Panc1 (cell line): ENCODE measurements at regions not wholly inside any gene's neighbourhood (a gene's known extent, or its start where the extent isn't known, plus 50 kb on each side); places are given as distances from the start of the nearest gene placed in this dataset.

ENCODE experiments used
- CTCF ChIP-seq: fragments of 450-650 bp; IDR thresholded peaks from 2 replicates; pipeline ENCODE4 v1.5.1; 2017; ENCODE audit warnings: mild to moderate bottlenecking
- POLR2AphosphoS5 ChIP-seq: IDR thresholded peaks from 2 replicates; pipeline ENCODE4 v1.6.1; 2012; ENCODE audit warnings: mild to moderate bottlenecking, low read depth, low read length, moderate library complexity
- REST ChIP-seq, 2 experiments: IDR thresholded peaks; 2 replicates each; pipeline ENCODE4 v1.6.1; 2011 to 2012; ENCODE audit warnings: low read depth in 2 of 2, control low read depth in 1 of 2, low read length in 1 of 2, mild to moderate bottlenecking in 1 of 2, moderate library complexity in 1 of 2; ENCODE audit not compliant: insufficient read depth in 1 of 2
- SIN3A ChIP-seq: IDR thresholded peaks from 2 replicates; pipeline ENCODE4 v1.6.1; 2012; ENCODE audit warnings: low read depth, mild to moderate bottlenecking, low read length, moderate library complexity, borderline replicate concordance; ENCODE audit not compliant: insufficient read depth
- TCF7L2 ChIP-seq: IDR thresholded peaks from 2 replicates; pipeline ENCODE4 v1.6.1; 2011; ENCODE audit warnings: mild to moderate bottlenecking, low read depth, low read length, inconsistent platforms

GRCh38 chr3:69650066-69650419 lies 89.2 kb upstream of the MITF start:
- TF ChIP-seq CTCF (no peak), TCF7L2 (no peak), SIN3A (no peak), POLR2AphosphoS5 (no peak), REST (IDR thresholded peaks at IDR 0.05; ENCODE audit: insufficient read depth in 1 of 2, low read depth in 2 of 2, low read length in 1 of 2) (no peak)
